A549 (cell line): ENCODE measurements at regions not wholly inside any gene's neighbourhood (a gene's known extent, or its start where the extent isn't known, plus 50 kb on each side); places are given as distances from the start of the nearest gene placed in this dataset.

Experiments
- ATAC-seq, 2 experiments: fragments of 200-7000 bp in 1 of 2; fragments of >200 bp in 1 of 2; cut with Nextera tagmentation in 1 of 2; cut with Tn5 transposase in 1 of 2; 3 replicates each; pipeline versions ENCODE4 v1.8.0 to v1.9.1; 2018 to 2020; ENCODE audit warnings: mild to moderate bottlenecking in 1 of 2, moderate library complexity in 1 of 2
- CTCF ChIA-PET: fragments of 300-600 bp; sonication (Branson Sonifier 250); formaldehyde crosslinking; extraction: SDS; loops from one replicate; lab custom pipeline; 2021; ENCODE audit warnings: antibody characterized with exemption, inconsistent platforms; lab: Yijun Ruan, JAX
- POLR2A ChIA-PET: fragments of 350-600 bp; formaldehyde crosslinking; extraction: SDS; loops from one replicate; lab custom pipeline; 2021; ENCODE audit warnings: antibody characterized with exemption, inconsistent platforms; lab: Yijun Ruan, JAX
- DNase-seq, 2 experiments: peaks; one replicate each; pipeline versions ENCODE4 v3.0.0 to v3.0.0-alpha.2; 2011 to 2016; ENCODE audit warnings: low read depth in 1 of 2, low spot score in 1 of 2
- FAIRE-seq: peaks from 2 replicates; lab custom pipeline; 2011; peaks lifted over from hg19 to GRCh38; lab: Jason Lieb, UNC
- H3K27ac ChIP-seq, 2 experiments: fragments of >200 bp; sonication (Bioruptor Twin); formaldehyde crosslinking; 3 replicates each; pipeline ENCODE4 v1.5.1; 2016 to 2017
- H3K4me1 ChIP-seq: fragments of >200 bp; sonication (Bioruptor Twin); formaldehyde crosslinking; 3 replicates; pipeline ENCODE4 v1.6.1; 2016
- H3K4me2 ChIP-seq: fragments of >200 bp; sonication (Bioruptor Twin); formaldehyde crosslinking; 3 replicates; pipeline ENCODE4 v1.6.1; 2016
- H3K4me3 ChIP-seq: fragments of >200 bp; sonication (Bioruptor Twin); formaldehyde crosslinking; 3 replicates; pipeline ENCODE4 v1.5.1; 2016
- H3K9me3 ChIP-seq: fragments of >200 bp; sonication (Bioruptor Twin); formaldehyde crosslinking; 3 replicates; pipeline ENCODE4 v1.6.1; 2016
- BHLHE40 ChIP-seq: IDR thresholded peaks from 2 replicates; pipeline ENCODE4 v1.6.1; 2012; ENCODE audit warnings: low read depth, low read length, inconsistent platforms
- CBX2 ChIP-seq: fragments of 200-600 bp; sonication (generic); IDR thresholded peaks from 2 replicates; pipeline ENCODE4 v1.6.1; 2016; ENCODE audit warnings: low read depth, mild to moderate bottlenecking, borderline replicate concordance
- CBX8 ChIP-seq: fragments of 200-600 bp; sonication (generic); IDR thresholded peaks from 2 replicates; pipeline ENCODE4 v1.6.1; 2016
- EHF ChIP-seq: fragments of 250-450 bp; sonication (Bioruptor Pico); IDR thresholded peaks from 2 replicates; pipeline ENCODE4 v1.5.0; 2020; ENCODE audit warnings: mild to moderate bottlenecking
- EHMT2 ChIP-seq: fragments of 200-600 bp; sonication (generic); IDR thresholded peaks from 2 replicates; pipeline ENCODE4 v1.6.1; 2016; ENCODE audit warnings: antibody characterized with exemption, low read depth, mild to moderate bottlenecking, moderate library complexity
- FOSL2 ChIP-seq, 2 experiments: fragments of 450-650 bp in 1 of 2; fragments of >200 bp in 1 of 2; sonication (Bioruptor Twin) in 1 of 2; formaldehyde crosslinking; IDR thresholded peaks; 2 replicates each; pipeline versions ENCODE4 v1.5.0 to v1.6.1; 2016 to 2020; ENCODE audit warnings: mild to moderate bottlenecking in 1 of 2, moderate library complexity in 1 of 2
- FOXS1 ChIP-seq: fragments of 250-450 bp; sonication (Bioruptor Pico); IDR thresholded peaks from 2 replicates; pipeline ENCODE4 v1.5.0; 2020; ENCODE audit warnings: mild to moderate bottlenecking, moderate library complexity
- HDAC2 ChIP-seq: fragments of 200-600 bp; sonication (generic); IDR thresholded peaks from 2 replicates; pipeline ENCODE4 v1.6.1; 2016
- HOXB13 ChIP-seq: fragments of 250-450 bp; sonication (Bioruptor Pico); IDR thresholded peaks from 2 replicates; pipeline ENCODE4 v1.5.0; 2020; ENCODE audit warnings: low read depth, mild to moderate bottlenecking, moderate library complexity
- JUNB ChIP-seq: fragments of >200 bp; sonication (Bioruptor Twin); formaldehyde crosslinking; IDR thresholded peaks from 2 replicates; pipeline ENCODE4 v1.6.1; 2016
- PBX3 ChIP-seq: IDR thresholded peaks from 2 replicates; pipeline ENCODE4 v1.6.1; 2012
- PHF8 ChIP-seq: fragments of 200-600 bp; sonication (generic); IDR thresholded peaks from 2 replicates; pipeline ENCODE4 v1.6.1; 2016; ENCODE audit warnings: low read depth, mild to moderate bottlenecking, antibody characterized with exemption, moderate library complexity, borderline replicate concordance
- POLR2A ChIP-seq: IDR thresholded peaks from 2 replicates; pipeline ENCODE4 v1.6.1; 2012; ENCODE audit warnings: mild to moderate bottlenecking, low read length
- POLR2AphosphoS2 ChIP-seq: conservative IDR thresholded peaks from 2 replicates; pipeline ENCODE4 v1.6.1; 2012; ENCODE audit warnings: low read length, improper control_type of control experiment, inconsistent platforms
- RCOR1 ChIP-seq: fragments of 150-350 bp; IDR thresholded peaks from 2 replicates; pipeline ENCODE4 v1.6.1; 2014; ENCODE audit warnings: antibody characterized with exemption, low read length, low read depth
- REST ChIP-seq: fragments of 200-600 bp; sonication (generic); IDR thresholded peaks from 2 replicates; pipeline ENCODE4 v1.6.1; 2016; ENCODE audit warnings: antibody characterized with exemption, mild to moderate bottlenecking, moderate library complexity
- RNF2 ChIP-seq: fragments of 200-600 bp; sonication (generic); IDR thresholded peaks from 2 replicates; pipeline ENCODE4 v1.6.1; 2016; ENCODE audit warnings: low read depth, mild to moderate bottlenecking, antibody characterized with exemption, moderate library complexity, borderline replicate concordance
- SMC3 ChIP-seq: fragments of >200 bp; sonication (Bioruptor Twin); formaldehyde crosslinking; IDR thresholded peaks from 3 replicates; pipeline ENCODE4 v1.6.1; 2018; ENCODE audit warnings: inconsistent platforms
- TP53 ChIP-seq: fragments of 250-450 bp; sonication (Bioruptor Pico); IDR thresholded peaks from 2 replicates; pipeline ENCODE4 v1.5.0; 2021; ENCODE audit warnings: mild to moderate bottlenecking, moderate library complexity
- ZFP36 ChIP-seq: fragments of 450-650 bp; IDR thresholded peaks from 2 replicates; pipeline ENCODE4 v1.6.1; 2014; ENCODE audit warnings: borderline replicate concordance; ENCODE audit not compliant: partially characterized antibody
- ZSCAN20 ChIP-seq: fragments of 250-450 bp; sonication (Bioruptor Pico); IDR thresholded peaks from 2 replicates; pipeline ENCODE4 v1.8.0; 2022; ENCODE audit warnings: mild to moderate bottlenecking, moderate library complexity
- WGBS: methylation state at CpG from one replicate; pipeline ENCODE4 v1.1.6; 2017; ENCODE audit errors: missing lambda C conversion rate; 5-methylcytosine and 5-hydroxymethylcytosine counted together
- TF ChIP-seq, protein P1 (sequence below): fragments of >200 bp; sonication (Bioruptor Twin); formaldehyde crosslinking; IDR thresholded peaks from 3 replicates; pipeline ENCODE4 v1.5.1; 2016

DNA sequence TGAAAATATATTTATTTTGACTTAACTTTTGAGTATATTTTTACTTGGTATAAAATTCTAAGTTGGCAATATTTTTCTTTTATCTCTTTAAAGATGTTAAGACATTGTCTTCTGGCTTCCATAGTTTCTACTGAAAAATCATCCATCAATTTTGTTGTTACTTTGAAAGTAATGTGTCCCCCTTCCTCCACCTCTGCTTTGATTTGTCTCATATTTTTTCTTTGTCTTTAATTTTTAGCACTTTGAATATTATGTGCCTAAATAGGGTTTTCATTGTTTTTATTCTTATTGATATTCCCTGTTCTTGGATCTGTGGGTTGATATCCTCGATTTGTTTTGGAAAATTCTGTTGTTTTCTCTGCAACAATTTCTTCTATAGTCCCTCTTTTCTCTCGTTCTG is 157.4 kb downstream of the CD47 start:
- no peak for TF ChIP-seq EHF
- TF ChIP-seq EHMT2: no peak
- no peak for TF ChIP-seq FOSL2 (IDR thresholded peaks at IDR 0.05)
- no peak for TF ChIP-seq FOSL2 (CRISPR knock-in tag; IDR thresholded peaks at IDR 0.05)
- no peak for TF ChIP-seq CBX2
- TF ChIP-seq, protein P1, sequence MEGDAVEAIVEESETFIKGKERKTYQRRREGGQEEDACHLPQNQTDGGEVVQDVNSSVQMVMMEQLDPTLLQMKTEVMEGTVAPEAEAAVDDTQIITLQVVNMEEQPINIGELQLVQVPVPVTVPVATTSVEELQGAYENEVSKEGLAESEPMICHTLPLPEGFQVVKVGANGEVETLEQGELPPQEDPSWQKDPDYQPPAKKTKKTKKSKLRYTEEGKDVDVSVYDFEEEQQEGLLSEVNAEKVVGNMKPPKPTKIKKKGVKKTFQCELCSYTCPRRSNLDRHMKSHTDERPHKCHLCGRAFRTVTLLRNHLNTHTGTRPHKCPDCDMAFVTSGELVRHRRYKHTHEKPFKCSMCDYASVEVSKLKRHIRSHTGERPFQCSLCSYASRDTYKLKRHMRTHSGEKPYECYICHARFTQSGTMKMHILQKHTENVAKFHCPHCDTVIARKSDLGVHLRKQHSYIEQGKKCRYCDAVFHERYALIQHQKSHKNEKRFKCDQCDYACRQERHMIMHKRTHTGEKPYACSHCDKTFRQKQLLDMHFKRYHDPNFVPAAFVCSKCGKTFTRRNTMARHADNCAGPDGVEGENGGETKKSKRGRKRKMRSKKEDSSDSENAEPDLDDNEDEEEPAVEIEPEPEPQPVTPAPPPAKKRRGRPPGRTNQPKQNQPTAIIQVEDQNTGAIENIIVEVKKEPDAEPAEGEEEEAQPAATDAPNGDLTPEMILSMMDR: no peak
- no peak for TF ChIP-seq FOXS1 (CRISPR knock-in tag)
- TF ChIP-seq POLR2A: no peak
- TF ChIP-seq BHLHE40: no peak
- no peak for TF ChIP-seq PBX3
- TF ChIP-seq RCOR1: no peak
- TF ChIP-seq POLR2AphosphoS2: no peak
- TF ChIP-seq CBX8: no peak
- TF ChIP-seq HOXB13: no peak
- no peak for TF ChIP-seq TP53
- TF ChIP-seq SMC3: no peak
- no peak for TF ChIP-seq ZSCAN20 (CRISPR knock-in tag)
- TF ChIP-seq PHF8: no peak
- TF ChIP-seq, all 56 proteins: peak for 0
- no peak for FAIRE-seq
- Histone ChIP-seq H3K27ac (no peak overlapping the region), H3K4me2 (no peak overlapping the region), H3K4me3 (no peak overlapping the region), H3K4me1 (no peaks in the 10 kb centered on the region), H3K9me3 (peaks cover 12% of the 10 kb centered on the region; the same call in 1 of the 3 replicates)
- ChIA-PET POLR2A (no interaction called here), CTCF (no interaction called here)
- no peak for ATAC-seq
- DNase-seq: no peak
- 7% methylated on average over 2 of the region's 2 CpGs for WGBS

DNA sequence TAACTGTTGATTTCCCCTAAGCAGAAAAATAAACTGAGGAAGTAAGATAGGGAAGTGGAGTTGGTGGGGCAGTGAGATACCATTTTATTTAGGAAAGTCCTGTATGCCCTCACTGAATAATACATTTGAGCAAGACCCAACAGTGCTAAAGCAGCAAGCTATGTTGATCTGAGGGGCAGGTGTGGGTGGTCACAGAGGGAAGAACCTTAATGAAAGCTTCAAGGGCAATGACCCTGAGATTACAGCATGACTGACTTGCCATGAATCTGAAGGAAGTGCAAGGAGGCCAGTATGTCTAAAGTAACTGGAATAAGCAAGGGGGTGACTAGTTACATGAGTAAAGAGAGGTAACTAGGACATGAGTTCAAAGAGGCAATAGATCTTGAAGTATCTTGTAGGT is 159.5 kb downstream of the CD47 start:
- DNase-seq: no peak
- peaks cover 12% of the 10 kb centered on the region; the same call in 1 of the 3 replicates for H3K9me3 ChIP-seq
- ATAC-seq: no peak
- no peaks in the 10 kb centered on the region for H3K4me1 ChIP-seq
- no peak overlapping the region for H3K27ac ChIP-seq
- ChIA-PET CTCF (no interaction called here), POLR2A (no interaction called here)
- no peak for TF ChIP-seq REST
- TF ChIP-seq RNF2: no peak
- TF ChIP-seq HDAC2: no peak
- no peak for TF ChIP-seq ZFP36
- no peak for TF ChIP-seq JUNB
- no peak overlapping the region for H3K4me3 ChIP-seq
- H3K4me2 ChIP-seq: no peak overlapping the region
- no peak for FAIRE-seq
